ENCODE measurements at regions not wholly inside any gene's neighbourhood (a gene's known extent, or its start where the extent isn't known, plus 50 kb on each side); places are given as distances from the start of the nearest gene placed in this dataset.

DNA sequence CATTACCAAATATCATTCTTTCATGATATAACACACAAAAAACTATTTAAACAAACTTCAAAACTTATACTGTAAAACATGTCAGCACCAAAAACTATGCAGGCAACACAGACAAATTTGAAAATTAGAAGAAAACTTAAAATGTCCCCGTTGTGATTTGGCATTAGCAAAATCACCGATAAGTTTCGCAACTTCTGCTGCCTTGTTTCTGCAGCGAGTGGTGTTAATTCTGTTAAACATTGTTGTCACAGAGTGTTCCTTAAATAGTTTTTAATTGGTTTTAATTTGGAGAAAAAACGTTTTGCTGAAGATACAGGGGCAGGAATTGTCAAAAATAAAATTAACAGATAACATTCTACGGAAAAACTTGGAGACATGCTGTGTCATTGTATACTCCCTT, 160.6 kb downstream of the RPLP1 start:
- TF ChIP-seq CTCF (IDR thresholded peaks at IDR 0.05) (no peak), POLR2A (IDR thresholded peaks at IDR 0.05) (no peak)
